BJ (cell line): ENCODE measurements at regions not wholly inside any gene's neighbourhood (a gene's known extent, or its start where the extent isn't known, plus 50 kb on each side); places are given as distances from the start of the nearest gene placed in this dataset. TPM values are rescaled to one million over a fixed set of nuclear protein-coding genes. Genes with fewer than 3 reads are reported as not detected.

Source experiments
- CTCF ChIA-PET: fragments of 350-600 bp; formaldehyde crosslinking; extraction: SDS; loops from one replicate; lab custom pipeline; 2021; ENCODE audit warnings: antibody characterized with exemption, inconsistent platforms; lab: Yijun Ruan, JAX
- POLR2A ChIA-PET: fragments of 300-600 bp; sonication (Branson Sonifier 250); formaldehyde crosslinking; extraction: SDS; loops from one replicate; lab custom pipeline; 2021; ENCODE audit warnings: antibody characterized with exemption; lab: Charles Lee
- DNase-seq: peaks from one replicate; pipeline ENCODE4 v3.0.0-alpha.2; 2011; ENCODE audit warnings: low read depth
- H3K27me3 ChIP-seq: 2 replicates; pipeline ENCODE4 v1.6.0; 2011; ENCODE audit warnings: low read length; ENCODE audit not compliant: control insufficient read depth, insufficient read depth
- H3K36me3 ChIP-seq: 2 replicates; pipeline ENCODE4 v1.5.1; 2011; ENCODE audit warnings: low read length; ENCODE audit not compliant: control insufficient read depth, insufficient read depth
- H3K4me3 ChIP-seq: 2 replicates; pipeline ENCODE4 v1.5.1; 2011; ENCODE audit warnings: low read depth, mild to moderate bottlenecking, control low read depth, low read length
- small RNA-seq: library from RNA; depleted of rRNA; stranded (forward); fragments of <200 nt; gene quantifications from one replicate; pipeline ENCODE3, GENCODE V24; 2012; ENCODE audit warnings: low replicate concordance, low read depth; ENCODE audit not compliant: insufficient read length
- TF ChIP-seq, protein P1 (sequence below): IDR thresholded peaks from 2 replicates; pipeline ENCODE4 v1.5.1; 2011; ENCODE audit warnings: low read depth, mild to moderate bottlenecking, control low read depth, inconsistent platforms, low read length, moderate library complexity; ENCODE audit not compliant: insufficient read depth

- DNase-seq = no peak
- ChIA-PET POLR2A (no interaction called here), CTCF (no interaction called here)
- Histone ChIP-seq H3K27me3 (no peaks in the 10 kb centered on the region), H3K36me3 (no peaks in the 10 kb centered on the region), H3K4me3 (no peak overlapping the region)
- TF ChIP-seq, protein P1, sequence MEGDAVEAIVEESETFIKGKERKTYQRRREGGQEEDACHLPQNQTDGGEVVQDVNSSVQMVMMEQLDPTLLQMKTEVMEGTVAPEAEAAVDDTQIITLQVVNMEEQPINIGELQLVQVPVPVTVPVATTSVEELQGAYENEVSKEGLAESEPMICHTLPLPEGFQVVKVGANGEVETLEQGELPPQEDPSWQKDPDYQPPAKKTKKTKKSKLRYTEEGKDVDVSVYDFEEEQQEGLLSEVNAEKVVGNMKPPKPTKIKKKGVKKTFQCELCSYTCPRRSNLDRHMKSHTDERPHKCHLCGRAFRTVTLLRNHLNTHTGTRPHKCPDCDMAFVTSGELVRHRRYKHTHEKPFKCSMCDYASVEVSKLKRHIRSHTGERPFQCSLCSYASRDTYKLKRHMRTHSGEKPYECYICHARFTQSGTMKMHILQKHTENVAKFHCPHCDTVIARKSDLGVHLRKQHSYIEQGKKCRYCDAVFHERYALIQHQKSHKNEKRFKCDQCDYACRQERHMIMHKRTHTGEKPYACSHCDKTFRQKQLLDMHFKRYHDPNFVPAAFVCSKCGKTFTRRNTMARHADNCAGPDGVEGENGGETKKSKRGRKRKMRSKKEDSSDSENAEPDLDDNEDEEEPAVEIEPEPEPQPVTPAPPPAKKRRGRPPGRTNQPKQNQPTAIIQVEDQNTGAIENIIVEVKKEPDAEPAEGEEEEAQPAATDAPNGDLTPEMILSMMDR = no peak
Observed at GRCh38 chr18:28236487-28236886, 59.6 kb upstream of the CDH2 start.

Small RNAs in the stretch of these regions (small RNA-seq; reads per million reads assigned to genes)
- gene AC023932.1 (not detected), gene AC105245.1 (not detected), gene RNU6-408P (not detected)
